ENCODE measurements at regions not wholly inside any gene's neighbourhood (a gene's known extent, or its start where the extent isn't known, plus 50 kb on each side); places are given as distances from the start of the nearest gene placed in this dataset.
A peak's percentile ranks its signal among the peaks of the same experiment; 100 is the strongest.

- no peaks in the 10 kb centered on the region for H3K36me3 ChIP-seq
- H3K4me3 ChIP-seq, result no peak overlapping the region
- H3K4me1 ChIP-seq, result peaks cover 0 to 14% (median 10%) of the 10 kb centered on the region in 4 donors
- H3K27ac ChIP-seq, result no peak overlapping the region
- H3K9me3 ChIP-seq, result no peaks in the 10 kb centered on the region
- no peak for DNase-seq
- TF ChIP-seq CTCF (IDR thresholded peaks at IDR 0.05), result no peak
- intact Hi-C loops (cut with DNase I; ENCODE audit: low total_unique reads), result loop anchor here (5.0 to 10.0 kb wide), 2 partner anchors 67 to 110 kb away; no protein-coding TSS in a partner anchor
- H3K27me3 ChIP-seq, result no peaks in the 10 kb centered on the region
These were observed 136.8 kb downstream of the FOXD2 start for GRCh38 chr1:47574451-47575165.

GRCh38 chr1:47575855-47576757 is 138.3 kb downstream of the FOXD2 start:
- no peak for TF ChIP-seq CTCF (IDR thresholded peaks at IDR 0.05)
- Histone ChIP-seq H3K9me3 (no peaks in the 10 kb centered on the region), H3K27ac (no peak overlapping the region), H3K27me3 (no peaks in the 10 kb centered on the region), H3K4me1 (peaks cover 0 to 5% (median 3%) of the 10 kb centered on the region in 4 donors), H3K36me3 (no peaks in the 10 kb centered on the region), H3K4me3 (no peak overlapping the region)
- intact Hi-C loops (cut with DNase I; ENCODE audit: low total_unique reads), result loop anchor here (10.0 kb wide), 1 partner anchor 109 kb away; no protein-coding TSS in a partner anchor
- DNase-seq, result peak in 1 of 2 donors; percentile 32

- no peak for DNase-seq
- Histone ChIP-seq H3K4me3 (no peak overlapping the region), H3K27ac (no peak overlapping the region), H3K27me3 (no peaks in the 10 kb centered on the region), H3K4me1 (peaks cover 0 to 5% (median 3%) of the 10 kb centered on the region in 4 donors), H3K9me3 (no peaks in the 10 kb centered on the region), H3K36me3 (no peaks in the 10 kb centered on the region)
- no peak for TF ChIP-seq CTCF (IDR thresholded peaks at IDR 0.05)
- intact Hi-C loops (cut with DNase I; ENCODE audit: low total_unique reads), result loop anchor here (10.0 kb wide), 1 partner anchor 108 kb away; no protein-coding TSS in a partner anchor
These were observed 138.9 kb downstream of the FOXD2 start for GRCh38 chr1:47576758-47577115.

- Histone ChIP-seq H3K4me3 (no peak overlapping the region), H3K4me1 (peaks cover 0 to 9% (median 3%) of the 10 kb centered on the region in 4 donors), H3K9me3 (no peaks in the 10 kb centered on the region), H3K27ac (no peak overlapping the region), H3K27me3 (no peaks in the 10 kb centered on the region), H3K36me3 (no peaks in the 10 kb centered on the region)
- intact Hi-C loops (cut with DNase I; ENCODE audit: low total_unique reads), result loop anchor here (10.0 kb wide), 1 partner anchor 107 kb away; no protein-coding TSS in a partner anchor
- peak in 1 of 2 donors; percentile 19 for DNase-seq
- no peak for TF ChIP-seq CTCF (IDR thresholded peaks at IDR 0.05)
These were observed 139.6 kb downstream of the FOXD2 start for GRCh38 chr1:47577303-47578025.

GRCh38 chr1:47578026-47578720 is 140.3 kb downstream of the FOXD2 start:
- DNase-seq, result peak; percentile 13 to 60
- Histone ChIP-seq H3K27me3 (no peaks in the 10 kb centered on the region), H3K36me3 (no peaks in the 10 kb centered on the region), H3K4me3 (no peak overlapping the region), H3K27ac (no peak overlapping the region), H3K4me1 (peaks cover 0 to 17% (median 3%) of the 10 kb centered on the region in 4 donors), H3K9me3 (no peaks in the 10 kb centered on the region)
- no peak for TF ChIP-seq CTCF (IDR thresholded peaks at IDR 0.05)
- intact Hi-C loops (cut with DNase I; ENCODE audit: low total_unique reads), result loop anchor here (10.0 kb wide), 1 partner anchor 107 kb away; no protein-coding TSS in a partner anchor
